ENCODE measurements at regions not wholly inside any gene's neighbourhood (a gene's known extent, or its start where the extent isn't known, plus 50 kb on each side); places are given as distances from the start of the nearest gene placed in this dataset.

DNA sequence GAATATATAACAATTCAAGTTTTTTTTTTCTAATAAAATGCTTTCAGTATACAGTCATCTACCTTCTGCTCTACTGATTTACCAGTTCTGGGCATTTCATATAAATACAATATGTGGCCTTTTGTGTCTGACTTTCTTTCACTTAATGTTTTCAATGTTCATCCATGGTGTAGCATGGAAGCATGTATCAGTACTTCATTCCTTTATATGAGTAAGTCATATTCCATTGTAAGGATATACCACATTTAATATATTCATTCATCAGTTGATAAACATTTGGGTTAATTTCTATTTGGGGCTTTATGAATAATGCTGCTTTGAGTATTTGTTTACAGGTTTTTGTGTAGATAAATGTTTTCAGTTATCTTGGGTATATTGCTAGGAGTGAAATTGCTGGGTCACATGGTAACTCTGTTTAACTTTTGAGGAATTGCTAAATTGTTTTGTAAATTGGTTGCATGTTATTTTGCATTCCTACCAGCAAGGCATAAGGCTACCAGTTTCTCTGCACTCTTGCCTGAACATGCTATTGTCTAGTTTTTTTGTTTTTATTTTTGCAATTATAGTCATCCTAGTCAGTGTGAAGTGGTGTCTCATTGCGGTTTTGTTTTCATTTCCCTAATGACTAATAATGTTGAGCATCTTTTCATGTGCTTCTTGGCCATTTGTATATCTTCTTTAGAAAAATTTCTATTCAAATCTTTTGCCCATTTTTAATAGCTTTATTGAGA lies 206.1 kb downstream of the TM2D1 start:
- CTCF ChIA-PET: interaction anchor here (0.6 kb wide), 1 partner anchor 26 kb away, joined by 3 read pairs; no protein-coding TSS in a partner anchor
- Histone ChIP-seq H3K27ac (ENCODE audit: low read length) (no peak overlapping the region), H3K9me3 (ENCODE audit: low read length) (no peaks in the 10 kb centered on the region), H3K4me3 (ENCODE audit: low read length) (no peak overlapping the region), H3K4me1 (ENCODE audit: insufficient read depth, low read length) (no peaks in the 10 kb centered on the region), H3K4me2 (ENCODE audit: low read length) (no peak overlapping the region), H3K36me3 (ENCODE audit: low read depth, low read length) (no peaks in the 10 kb centered on the region), H4K20me1 (ENCODE audit: low read length) (no peaks in the 10 kb centered on the region), H3K9me2 (replicated peaks; ENCODE audit: low read length) (no peaks in the 10 kb centered on the region), H2AFZ (ENCODE audit: low read length) (no peak overlapping the region), H3K79me2 (ENCODE audit: low read length) (no peaks in the 10 kb centered on the region), H3F3A (ENCODE audit: low read length, unreplicated experiment) (no peaks in the 10 kb centered on the region), H3K9ac (ENCODE audit: low read length) (no peak overlapping the region), H3K27me3 (ENCODE audit: low read length) (no peaks in the 10 kb centered on the region)
- no peak for ATAC-seq
- BruUV-seq (replicated peaks): no TSS peak
- intact Hi-C loops (cut with micrococcal nuclease): no loop called here
- POLR2A ChIA-PET (ENCODE audit: unreplicated experiment): no interaction called here
- no peak for DNase-seq
- no peak for TF ChIP-seq EZH2 (IDR thresholded peaks at IDR 0.05; ENCODE audit: low read length, unreplicated experiment)
- TF ChIP-seq CTCF (conservative IDR thresholded peaks at IDR 0.05; ENCODE audit: low read depth, low read length): no peak
- no peak for TF ChIP-seq EZH2phosphoT487 (IDR thresholded peaks at IDR 0.05; ENCODE audit: borderline replicate concordance, low read length)

DNA sequence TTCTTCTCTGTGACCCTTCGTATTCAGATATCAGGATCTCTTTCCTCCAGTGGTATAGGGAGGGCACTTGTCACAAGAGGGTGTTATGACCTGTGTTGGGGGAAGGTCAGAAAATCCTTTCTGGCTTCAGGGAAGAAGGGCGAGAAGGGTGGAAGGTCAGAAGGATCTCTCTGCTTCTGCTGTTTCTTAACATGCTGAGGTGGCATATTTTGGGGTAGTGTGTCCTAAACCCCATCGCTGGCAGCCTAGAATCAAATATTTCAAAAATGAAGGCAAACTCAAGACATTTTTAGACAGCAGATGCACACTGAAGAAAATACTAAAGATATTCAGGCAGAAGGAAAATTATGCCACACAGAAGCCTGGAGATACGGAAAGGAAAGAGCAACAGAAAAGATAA lies 207.6 kb downstream of the TM2D1 start:
- no TSS peak for BruUV-seq (replicated peaks)
- Histone ChIP-seq H3K27ac (ENCODE audit: low read length) (no peak overlapping the region), H3F3A (ENCODE audit: low read length, unreplicated experiment) (no peaks in the 10 kb centered on the region), H4K20me1 (ENCODE audit: low read length) (no peaks in the 10 kb centered on the region), H3K36me3 (ENCODE audit: low read depth, low read length) (no peaks in the 10 kb centered on the region), H3K4me2 (ENCODE audit: low read length) (no peak overlapping the region), H3K9me2 (replicated peaks; ENCODE audit: low read length) (no peaks in the 10 kb centered on the region), H3K4me1 (ENCODE audit: insufficient read depth, low read length) (no peaks in the 10 kb centered on the region), H3K9ac (ENCODE audit: low read length) (no peak overlapping the region), H3K79me2 (ENCODE audit: low read length) (no peaks in the 10 kb centered on the region), H3K27me3 (ENCODE audit: low read length) (no peaks in the 10 kb centered on the region), H3K9me3 (ENCODE audit: low read length) (no peaks in the 10 kb centered on the region), H3K4me3 (ENCODE audit: low read length) (no peak overlapping the region), H2AFZ (ENCODE audit: low read length) (no peak overlapping the region)
- ChIA-PET CTCF (no interaction called here), POLR2A (ENCODE audit: unreplicated experiment) (no interaction called here)
- no peak for DNase-seq
- intact Hi-C loops (cut with micrococcal nuclease): no loop called here
- no peak for ATAC-seq
- TF ChIP-seq EZH2 (IDR thresholded peaks at IDR 0.05; ENCODE audit: low read length, unreplicated experiment) (no peak), EZH2phosphoT487 (IDR thresholded peaks at IDR 0.05; ENCODE audit: borderline replicate concordance, low read length) (no peak)

DNA sequence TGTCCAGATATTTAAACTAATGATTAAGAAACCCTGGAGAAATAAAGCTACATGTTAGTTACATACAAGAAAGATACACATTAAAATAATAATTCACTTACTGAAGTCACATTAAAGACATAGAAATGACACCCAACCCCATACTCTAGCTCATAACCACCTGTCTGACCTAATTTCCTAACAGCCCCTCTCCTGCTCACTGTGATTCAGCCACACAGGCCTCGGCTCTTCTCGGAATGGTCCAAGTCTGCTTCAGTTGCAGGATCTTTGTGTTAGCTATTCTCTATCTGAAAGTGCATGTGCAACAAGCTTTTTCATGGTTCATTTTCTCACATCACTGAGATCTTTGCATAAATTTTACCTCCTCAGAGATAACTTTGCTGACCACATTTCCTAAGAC lies 209.8 kb downstream of the TM2D1 start:
- BruUV-seq (replicated peaks): no TSS peak
- ChIA-PET POLR2A (ENCODE audit: unreplicated experiment) (no interaction called here), CTCF (no interaction called here)
- no peak for DNase-seq
- H3K9me2 ChIP-seq (replicated peaks; ENCODE audit: low read length): no peaks in the 10 kb centered on the region
- H3K27ac ChIP-seq (ENCODE audit: low read length): no peak overlapping the region
- H3K36me3 ChIP-seq (ENCODE audit: low read depth, low read length): no peaks in the 10 kb centered on the region
- intact Hi-C loops (cut with micrococcal nuclease): no loop called here
- H3K4me3 ChIP-seq (ENCODE audit: low read length): no peak overlapping the region
- no peak overlapping the region for H3K4me2 ChIP-seq (ENCODE audit: low read length)
- no peaks in the 10 kb centered on the region for H3F3A ChIP-seq (ENCODE audit: low read length, unreplicated experiment)
- no peak overlapping the region for H2AFZ ChIP-seq (ENCODE audit: low read length)
- H3K4me1 ChIP-seq (ENCODE audit: insufficient read depth, low read length): no peaks in the 10 kb centered on the region
- ATAC-seq: no peak
- H3K9me3 ChIP-seq (ENCODE audit: low read length): no peaks in the 10 kb centered on the region
- no peak overlapping the region for H3K9ac ChIP-seq (ENCODE audit: low read length)
- no peaks in the 10 kb centered on the region for H4K20me1 ChIP-seq (ENCODE audit: low read length)
- H3K27me3 ChIP-seq (ENCODE audit: low read length): no peaks in the 10 kb centered on the region
- TF ChIP-seq CTCF (conservative IDR thresholded peaks at IDR 0.05; ENCODE audit: low read depth, low read length): no peak
- TF ChIP-seq EZH2 (IDR thresholded peaks at IDR 0.05; ENCODE audit: low read length, unreplicated experiment): no peak
- no peak for TF ChIP-seq EZH2phosphoT487 (IDR thresholded peaks at IDR 0.05; ENCODE audit: borderline replicate concordance, low read length)
- no peaks in the 10 kb centered on the region for H3K79me2 ChIP-seq (ENCODE audit: low read length)
